Cerebellar cortex (tissue), 1 donor: ENCODE measurements at regions not wholly inside any gene's neighbourhood (a gene's known extent, or its start where the extent isn't known, plus 50 kb on each side); places are given as distances from the start of the nearest gene placed in this dataset.
A peak's percentile ranks its signal among the peaks of the same experiment; 100 is the strongest.

Experiments
- DNase-seq: peaks from one replicate; pipeline ENCODE4 v3.0.0-alpha.2; 2015; ENCODE audit warnings: low spot score

DNA sequence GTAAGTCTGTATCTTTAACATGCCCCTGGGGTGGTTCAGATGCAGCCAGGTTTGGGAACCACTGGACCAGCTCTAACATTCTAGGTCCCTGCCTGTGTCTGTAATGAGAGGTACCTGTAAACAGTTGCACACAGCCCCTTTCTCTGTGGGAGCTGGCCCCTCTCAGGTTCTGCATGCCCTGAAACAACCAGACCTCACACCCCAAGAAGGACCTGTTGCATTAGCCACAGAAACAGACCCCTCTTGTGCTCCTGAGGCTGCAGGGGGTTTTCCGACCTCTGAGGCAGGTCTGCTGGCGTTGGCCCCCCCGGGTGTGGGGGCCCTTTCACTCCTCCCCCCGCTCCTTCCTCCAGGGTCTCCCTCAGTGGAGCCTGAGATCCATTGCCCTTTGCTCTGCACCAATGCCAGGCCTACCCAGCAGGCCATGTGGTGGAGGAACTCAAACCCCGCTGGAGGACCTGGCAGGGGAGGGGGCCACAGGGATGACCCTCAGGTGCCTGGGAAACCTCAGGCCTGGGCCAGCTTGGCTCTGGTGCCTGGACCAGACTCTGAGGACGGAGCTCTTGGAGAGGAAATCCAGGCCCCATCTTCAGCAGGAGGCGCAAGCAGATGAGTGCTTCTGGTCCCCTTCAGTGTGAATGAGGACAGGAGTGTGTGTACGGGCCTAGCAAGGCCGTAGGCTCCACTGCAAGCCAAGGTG lies 61.4 kb upstream of the PJA1 start:
- no peak for DNase-seq

DNA sequence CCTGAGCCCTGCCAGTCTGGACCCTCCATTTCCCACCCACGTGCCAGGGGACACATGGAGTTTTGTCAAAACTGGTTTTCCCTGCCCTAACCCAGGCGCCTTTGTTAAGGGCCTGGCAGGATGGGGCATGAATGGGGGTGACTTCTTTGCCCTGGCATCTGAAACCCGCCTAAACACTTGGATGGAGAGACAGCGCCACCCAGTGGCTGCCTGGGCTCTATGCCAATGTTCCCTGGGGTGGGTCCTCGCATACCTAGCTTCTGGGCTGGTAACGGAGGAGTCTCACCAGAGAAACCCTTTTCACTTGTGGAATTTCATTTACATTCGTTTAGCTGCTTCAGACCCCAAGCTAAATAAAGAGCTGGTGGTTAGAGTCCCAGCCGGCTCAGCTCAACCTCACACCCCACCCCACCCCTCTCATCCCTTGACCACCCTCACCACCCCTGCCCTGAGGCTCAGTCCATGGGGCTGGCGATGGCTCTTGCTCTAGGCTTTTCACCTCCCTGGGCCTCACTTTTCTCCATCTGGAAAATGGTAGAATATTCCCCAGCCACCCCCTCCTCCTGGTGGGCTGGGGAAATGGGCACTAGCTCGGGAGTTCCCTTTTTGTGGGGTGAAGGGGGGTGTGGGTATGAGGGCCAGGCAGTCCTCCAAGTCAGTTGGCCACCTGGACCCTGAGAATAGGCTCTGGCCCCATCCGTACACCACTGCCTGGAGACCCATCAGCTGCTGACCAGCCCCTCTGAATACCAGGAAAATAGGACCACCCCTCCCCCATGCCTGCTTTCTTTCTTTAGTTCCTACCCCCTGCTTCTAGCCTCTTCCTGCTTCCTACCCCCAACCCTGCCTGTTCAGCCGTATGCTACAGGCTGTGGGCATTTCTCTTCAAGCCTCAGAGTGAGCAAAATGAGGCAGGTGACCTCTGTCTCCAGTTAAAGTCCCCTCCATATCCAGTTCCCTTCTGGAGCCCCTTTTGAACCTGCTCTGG lies 57.1 kb upstream of the PJA1 start:
- peak; percentile 42 for DNase-seq

GRCh38 chrX:69221239-69222102 lies 56.2 kb upstream of the PJA1 start:
- no peak for DNase-seq

- DNase-seq: no peak
Measured at GRCh38 chrX:69218407-69218997, 53.2 kb upstream of the PJA1 start.

DNA sequence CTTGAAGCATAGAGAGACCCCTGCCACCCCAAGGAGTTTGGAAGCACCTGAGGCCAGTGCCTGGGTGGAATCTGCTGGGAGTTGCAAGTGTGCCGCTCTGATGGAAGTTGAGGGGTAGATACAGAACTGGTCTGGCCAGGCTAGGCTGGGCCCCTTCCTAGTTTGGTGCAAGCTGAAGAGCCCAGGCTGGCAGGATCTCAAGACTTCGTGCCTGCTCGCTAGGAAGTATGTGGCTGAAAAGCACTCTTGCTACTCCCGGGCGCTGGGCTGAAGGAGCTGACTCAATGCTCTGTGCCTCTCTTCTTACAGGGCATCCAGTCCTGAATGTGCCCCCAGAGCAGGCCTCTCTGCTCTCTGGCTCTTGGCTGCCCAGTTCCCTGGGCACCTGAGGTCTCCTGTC lies 51.7 kb upstream of the PJA1 start:
- no peak for DNase-seq

GRCh38 chrX:69216446-69216845 lies 51.2 kb upstream of the PJA1 start:
- no peak for DNase-seq

DNA sequence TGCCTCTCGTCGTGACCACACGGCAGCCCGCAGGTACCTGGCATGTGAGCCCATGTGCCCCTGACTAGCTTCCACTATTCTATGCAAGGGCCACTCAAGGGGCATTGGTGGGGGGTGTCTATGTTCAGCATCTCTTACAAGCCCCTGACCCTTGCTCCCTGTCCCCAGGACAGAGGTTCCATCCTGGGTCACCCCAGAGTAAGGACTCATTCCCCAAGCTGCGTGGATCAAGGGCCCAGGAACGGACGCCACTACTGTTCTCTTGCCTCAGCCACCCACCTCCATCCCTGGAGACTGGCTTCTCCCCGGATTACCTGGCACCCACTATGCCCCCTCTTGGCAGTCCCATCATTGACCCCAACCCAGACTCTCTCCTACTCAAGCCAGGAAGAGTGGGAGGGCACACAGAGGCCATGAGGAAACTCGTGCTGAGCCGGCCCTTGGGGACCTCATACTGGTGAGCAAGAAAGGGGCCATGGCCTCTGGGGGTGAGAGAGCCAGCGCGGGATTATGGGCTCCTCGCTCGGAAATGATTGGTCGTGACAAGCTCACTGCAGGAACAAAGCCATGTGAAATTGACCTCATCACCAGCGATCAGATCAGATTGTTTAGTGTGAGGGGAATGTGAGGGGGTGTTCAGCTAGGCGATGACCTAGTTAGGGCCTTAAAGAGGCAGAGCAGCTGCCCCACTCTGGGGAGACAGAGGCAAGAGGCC lies 50.1 kb upstream of the PJA1 start:
- DNase-seq: no peak
